Nephron (organoid): ENCODE measurements at regions not wholly inside any gene's neighbourhood (a gene's known extent, or its start where the extent isn't known, plus 50 kb on each side); places are given as distances from the start of the nearest gene placed in this dataset.

Experiments
- H3K27ac Mint-ChIP-seq, 3 experiments: 2 replicates each; pipeline ENCODE4 v1.8.0; 2020; ENCODE audit warnings: mixed read lengths in 3 of 3, mild to moderate bottlenecking in 2 of 3, moderate library complexity in 1 of 3
- H3K27me3 Mint-ChIP-seq: 2 replicates; pipeline ENCODE4 v1.8.0; 2021; ENCODE audit warnings: low read depth, mild to moderate bottlenecking, moderate library complexity, mixed read lengths
- H3K36me3 Mint-ChIP-seq: 2 replicates; pipeline ENCODE4 v1.8.0; 2020; ENCODE audit warnings: low read depth, mixed read lengths
- H3K4me1 Mint-ChIP-seq: 2 replicates; pipeline ENCODE4 v1.8.0; 2020; ENCODE audit warnings: mixed read lengths
- H3K4me3 Mint-ChIP-seq, 3 experiments: 2 replicates each; pipeline ENCODE4 v1.8.0; 2020; ENCODE audit warnings: mild to moderate bottlenecking in 3 of 3, mixed read lengths in 3 of 3, moderate library complexity in 2 of 3
- H3K9me3 Mint-ChIP-seq: 2 replicates; pipeline ENCODE4 v1.8.0; 2020; ENCODE audit warnings: mixed read lengths
- TF ChIP-seq, protein P1 (sequence below), 3 experiments: fragments of 200-600 bp; sonication (generic); IDR thresholded peaks; one replicate each; pipeline ENCODE4 v1.5.0; 2021; ENCODE audit warnings: antibody characterized with exemption in 3 of 3; ENCODE audit not compliant: unreplicated experiment in 3 of 3

DNA sequence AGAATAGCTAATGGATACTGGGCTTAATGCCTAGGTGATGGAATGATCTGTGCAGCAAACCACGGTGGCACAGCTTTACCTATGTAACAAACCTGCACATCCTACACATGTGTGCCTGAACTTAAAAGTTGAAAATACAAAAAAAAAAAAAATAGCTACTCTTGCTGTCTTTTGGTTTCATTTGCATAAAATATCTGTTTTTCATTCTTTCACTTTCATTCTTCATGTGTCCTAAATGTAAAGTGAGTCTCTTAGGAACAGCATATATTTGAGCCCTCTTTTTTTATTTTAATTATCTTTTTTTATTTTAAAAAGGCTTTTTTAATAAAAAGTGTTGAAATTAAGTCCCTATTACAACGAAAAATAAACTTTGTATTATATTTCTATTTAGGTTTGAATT is 836.1 kb upstream of the KCND2 start:
- Mint-ChIP-seq H3K27me3 (no peaks in the 10 kb centered on the region), H3K4me1 (no peaks in the 10 kb centered on the region), H3K9me3 (no peaks in the 10 kb centered on the region), H3K4me3 (no peak overlapping the region), H3K27ac (no peak overlapping the region), H3K36me3 (no peaks in the 10 kb centered on the region)
- TF ChIP-seq, protein P1, sequence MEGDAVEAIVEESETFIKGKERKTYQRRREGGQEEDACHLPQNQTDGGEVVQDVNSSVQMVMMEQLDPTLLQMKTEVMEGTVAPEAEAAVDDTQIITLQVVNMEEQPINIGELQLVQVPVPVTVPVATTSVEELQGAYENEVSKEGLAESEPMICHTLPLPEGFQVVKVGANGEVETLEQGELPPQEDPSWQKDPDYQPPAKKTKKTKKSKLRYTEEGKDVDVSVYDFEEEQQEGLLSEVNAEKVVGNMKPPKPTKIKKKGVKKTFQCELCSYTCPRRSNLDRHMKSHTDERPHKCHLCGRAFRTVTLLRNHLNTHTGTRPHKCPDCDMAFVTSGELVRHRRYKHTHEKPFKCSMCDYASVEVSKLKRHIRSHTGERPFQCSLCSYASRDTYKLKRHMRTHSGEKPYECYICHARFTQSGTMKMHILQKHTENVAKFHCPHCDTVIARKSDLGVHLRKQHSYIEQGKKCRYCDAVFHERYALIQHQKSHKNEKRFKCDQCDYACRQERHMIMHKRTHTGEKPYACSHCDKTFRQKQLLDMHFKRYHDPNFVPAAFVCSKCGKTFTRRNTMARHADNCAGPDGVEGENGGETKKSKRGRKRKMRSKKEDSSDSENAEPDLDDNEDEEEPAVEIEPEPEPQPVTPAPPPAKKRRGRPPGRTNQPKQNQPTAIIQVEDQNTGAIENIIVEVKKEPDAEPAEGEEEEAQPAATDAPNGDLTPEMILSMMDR (IDR thresholded peaks at IDR 0.05; ENCODE audit: unreplicated experiment in 3 of 3): no peak

DNA sequence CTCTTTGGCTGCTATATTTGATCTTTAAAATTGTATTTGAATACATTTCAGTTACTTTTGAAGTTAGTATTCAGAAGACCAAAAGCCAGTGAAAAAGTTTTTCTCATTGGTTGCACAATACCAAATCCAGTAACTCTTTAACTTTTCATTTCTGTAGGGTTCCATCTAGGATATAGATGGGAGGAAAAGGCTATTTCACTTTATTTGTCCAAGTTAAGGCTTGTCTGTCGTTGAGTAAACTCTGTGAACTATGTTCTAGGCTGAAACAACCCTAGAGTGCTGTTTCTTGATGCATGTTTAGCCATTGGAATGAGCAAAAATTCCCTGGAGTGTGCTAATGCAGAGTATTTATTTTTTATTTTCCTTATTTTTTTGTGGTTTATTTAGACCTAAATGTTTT is 834.7 kb upstream of the KCND2 start:
- Mint-ChIP-seq H3K4me3 (no peak overlapping the region), H3K27me3 (no peaks in the 10 kb centered on the region), H3K36me3 (no peaks in the 10 kb centered on the region), H3K4me1 (no peaks in the 10 kb centered on the region), H3K9me3 (no peaks in the 10 kb centered on the region), H3K27ac (no peak overlapping the region)
- TF ChIP-seq, protein P1 (IDR thresholded peaks at IDR 0.05; ENCODE audit: unreplicated experiment in 3 of 3): no peak

DNA sequence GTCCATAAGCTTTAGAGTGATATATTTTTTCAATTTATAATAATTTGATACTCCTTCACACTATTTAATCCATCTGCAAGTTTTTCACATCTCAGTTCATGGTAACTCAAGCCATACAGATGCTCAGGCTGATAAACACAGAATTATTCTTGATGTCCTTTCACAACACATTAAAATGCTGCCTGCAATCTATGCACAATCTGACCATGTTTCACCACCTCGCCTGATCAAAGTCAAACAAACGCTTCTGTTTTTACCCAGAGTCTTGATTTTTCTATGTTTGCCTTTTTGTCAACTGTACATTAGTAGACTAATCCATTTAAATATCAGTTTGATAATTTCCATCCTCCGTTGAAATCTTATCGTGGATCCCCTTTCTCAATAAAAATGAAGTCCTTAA is 833.8 kb upstream of the KCND2 start:
- H3K27ac Mint-ChIP-seq: no peak overlapping the region
- H3K4me3 Mint-ChIP-seq: no peak overlapping the region
- H3K36me3 Mint-ChIP-seq: no peaks in the 10 kb centered on the region
- H3K9me3 Mint-ChIP-seq: no peaks in the 10 kb centered on the region
- H3K27me3 Mint-ChIP-seq: no peaks in the 10 kb centered on the region
- TF ChIP-seq, protein P1 (IDR thresholded peaks at IDR 0.05; ENCODE audit: unreplicated experiment in 3 of 3): no peak
- H3K4me1 Mint-ChIP-seq: no peaks in the 10 kb centered on the region

DNA sequence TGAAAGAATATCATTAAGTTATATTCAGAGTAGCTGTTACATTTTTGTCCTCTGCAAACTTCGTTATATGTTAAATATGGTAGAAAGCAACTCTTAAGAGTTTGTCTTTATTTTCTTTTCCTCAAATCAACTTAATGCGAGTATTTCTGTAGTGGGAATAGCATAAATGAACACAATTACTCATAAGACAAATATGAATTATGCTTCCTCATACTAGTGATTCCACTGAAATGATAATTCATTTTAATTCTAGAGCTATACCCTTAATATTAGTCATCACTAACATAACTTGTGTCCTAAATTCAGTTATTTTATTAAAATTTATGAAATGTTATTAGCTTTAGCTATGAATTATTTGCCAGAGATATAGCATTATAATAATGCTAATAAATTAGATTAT is 820.6 kb upstream of the KCND2 start:
- no peak overlapping the region for H3K27ac Mint-ChIP-seq
- H3K4me3 Mint-ChIP-seq: no peak overlapping the region
- no peaks in the 10 kb centered on the region for H3K4me1 Mint-ChIP-seq
- TF ChIP-seq, protein P1 (IDR thresholded peaks at IDR 0.05; ENCODE audit: unreplicated experiment in 3 of 3): no peak
- no peaks in the 10 kb centered on the region for H3K36me3 Mint-ChIP-seq
- H3K9me3 Mint-ChIP-seq: no peaks in the 10 kb centered on the region
- H3K27me3 Mint-ChIP-seq: peaks cover 3% of the 10 kb centered on the region

DNA sequence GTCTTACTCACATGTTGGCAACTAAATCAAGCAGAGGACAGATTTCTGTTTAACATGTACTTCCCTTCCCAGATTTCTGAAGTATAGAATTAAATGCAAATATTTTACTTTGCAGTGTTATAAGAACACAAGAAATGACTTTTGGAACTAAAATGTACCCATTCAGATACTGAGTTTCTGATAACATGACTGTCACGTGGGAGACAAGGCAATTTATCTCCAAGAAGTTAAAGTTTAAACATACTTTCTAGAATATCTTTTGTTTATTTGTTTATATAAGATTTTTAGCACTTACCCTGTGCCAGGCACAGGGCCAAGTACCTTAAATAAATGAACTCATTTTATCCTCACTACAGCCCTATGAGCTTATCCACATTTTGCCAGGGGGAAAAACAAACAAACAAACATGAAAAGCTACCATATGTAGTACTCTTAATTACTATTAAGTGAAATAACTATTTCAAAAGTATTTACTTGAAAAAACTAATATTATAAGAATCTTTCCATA is 807.1 kb upstream of the KCND2 start:
- TF ChIP-seq, protein P1 (IDR thresholded peaks at IDR 0.05; ENCODE audit: unreplicated experiment in 3 of 3): no peak

DNA sequence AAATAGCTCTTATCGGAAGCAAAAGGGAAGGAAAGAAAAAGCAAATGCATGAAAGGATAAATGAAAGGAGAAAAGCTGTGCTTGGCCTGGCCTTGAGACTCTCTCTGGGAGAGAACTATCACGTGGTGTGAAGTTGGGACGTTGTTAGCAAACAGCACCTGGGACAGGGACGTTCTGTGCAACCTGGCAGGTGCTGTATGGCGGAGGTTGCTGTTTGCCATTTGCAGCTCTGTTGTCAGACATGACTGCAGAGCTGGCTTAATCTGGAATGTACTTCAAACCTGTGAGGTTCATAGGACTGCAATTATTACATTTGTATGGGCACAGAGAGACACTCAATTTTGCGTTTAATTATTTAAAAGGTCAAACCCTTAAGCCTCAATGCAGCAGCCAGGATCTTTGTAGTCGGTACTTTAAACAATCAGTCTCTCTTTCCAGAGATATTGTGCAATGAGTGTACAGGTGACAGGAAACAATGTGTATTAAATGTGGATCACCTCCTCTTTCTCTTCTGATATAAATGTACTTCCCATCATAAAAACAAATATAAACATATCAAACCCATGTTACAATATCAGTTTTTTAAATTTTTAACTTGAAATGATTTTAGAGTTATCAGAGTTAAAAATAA is 800.5 kb upstream of the KCND2 start:
- no peaks in the 10 kb centered on the region for H3K4me1 Mint-ChIP-seq
- TF ChIP-seq, protein P1 (IDR thresholded peaks at IDR 0.05; ENCODE audit: unreplicated experiment in 3 of 3): no peak
- H3K36me3 Mint-ChIP-seq: no peaks in the 10 kb centered on the region
- peaks cover 4% of the 10 kb centered on the region for H3K27me3 Mint-ChIP-seq
- no peak overlapping the region for H3K4me3 Mint-ChIP-seq
- no peak overlapping the region for H3K27ac Mint-ChIP-seq
- no peaks in the 10 kb centered on the region for H3K9me3 Mint-ChIP-seq

More for the DNA sequence above, 807.1 kb upstream of the KCND2 start:
- no peaks in the 10 kb centered on the region for H3K36me3 Mint-ChIP-seq
- no peak overlapping the region for H3K4me3 Mint-ChIP-seq
- no peak overlapping the region for H3K27ac Mint-ChIP-seq
- H3K9me3 Mint-ChIP-seq: no peaks in the 10 kb centered on the region
- H3K27me3 Mint-ChIP-seq: peaks cover 4% of the 10 kb centered on the region
- H3K4me1 Mint-ChIP-seq: no peaks in the 10 kb centered on the region
